Fibroblast of villous mesenchyme (primary cell): ENCODE measurements at regions not wholly inside any gene's neighbourhood (a gene's known extent, or its start where the extent isn't known, plus 50 kb on each side); places are given as distances from the start of the nearest gene placed in this dataset.

Source experiments
- DNase-seq: peaks from one replicate; pipeline ENCODE4 v3.0.0-alpha.2; 2010; ENCODE audit warnings: low read depth
- H3K4me3 ChIP-seq: 2 replicates; pipeline ENCODE4 v1.5.1; 2011; ENCODE audit warnings: low read depth, mild to moderate bottlenecking, low read length
- TF ChIP-seq, protein P1 (sequence below): IDR thresholded peaks from 2 replicates; pipeline ENCODE4 v1.5.1; 2012; ENCODE audit warnings: low read depth, mild to moderate bottlenecking, low read length; ENCODE audit not compliant: insufficient read depth

DNA sequence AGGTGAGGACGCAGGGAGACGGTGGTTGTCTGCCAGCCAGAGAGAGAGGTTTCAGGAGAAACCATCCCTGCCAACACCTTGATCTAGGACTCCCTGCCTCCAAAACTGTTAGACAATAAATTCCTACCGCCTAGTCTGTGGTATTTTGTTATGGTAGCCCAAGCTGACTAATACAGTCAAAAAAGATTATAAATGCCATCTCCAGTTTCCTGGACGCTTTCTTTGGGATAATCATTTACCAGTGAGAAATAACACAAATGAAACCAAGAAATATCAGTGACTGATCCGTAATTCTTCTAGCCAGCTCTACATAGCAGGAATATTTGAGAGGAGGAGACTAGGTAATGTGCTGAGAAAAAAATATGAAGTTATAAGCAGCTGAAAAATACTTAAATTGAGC, 707.8 kb upstream of the LMCD1 start:
- no peak for DNase-seq
- TF ChIP-seq, protein P1, sequence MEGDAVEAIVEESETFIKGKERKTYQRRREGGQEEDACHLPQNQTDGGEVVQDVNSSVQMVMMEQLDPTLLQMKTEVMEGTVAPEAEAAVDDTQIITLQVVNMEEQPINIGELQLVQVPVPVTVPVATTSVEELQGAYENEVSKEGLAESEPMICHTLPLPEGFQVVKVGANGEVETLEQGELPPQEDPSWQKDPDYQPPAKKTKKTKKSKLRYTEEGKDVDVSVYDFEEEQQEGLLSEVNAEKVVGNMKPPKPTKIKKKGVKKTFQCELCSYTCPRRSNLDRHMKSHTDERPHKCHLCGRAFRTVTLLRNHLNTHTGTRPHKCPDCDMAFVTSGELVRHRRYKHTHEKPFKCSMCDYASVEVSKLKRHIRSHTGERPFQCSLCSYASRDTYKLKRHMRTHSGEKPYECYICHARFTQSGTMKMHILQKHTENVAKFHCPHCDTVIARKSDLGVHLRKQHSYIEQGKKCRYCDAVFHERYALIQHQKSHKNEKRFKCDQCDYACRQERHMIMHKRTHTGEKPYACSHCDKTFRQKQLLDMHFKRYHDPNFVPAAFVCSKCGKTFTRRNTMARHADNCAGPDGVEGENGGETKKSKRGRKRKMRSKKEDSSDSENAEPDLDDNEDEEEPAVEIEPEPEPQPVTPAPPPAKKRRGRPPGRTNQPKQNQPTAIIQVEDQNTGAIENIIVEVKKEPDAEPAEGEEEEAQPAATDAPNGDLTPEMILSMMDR, result no peak
- H3K4me3 ChIP-seq, result no peak overlapping the region

DNA sequence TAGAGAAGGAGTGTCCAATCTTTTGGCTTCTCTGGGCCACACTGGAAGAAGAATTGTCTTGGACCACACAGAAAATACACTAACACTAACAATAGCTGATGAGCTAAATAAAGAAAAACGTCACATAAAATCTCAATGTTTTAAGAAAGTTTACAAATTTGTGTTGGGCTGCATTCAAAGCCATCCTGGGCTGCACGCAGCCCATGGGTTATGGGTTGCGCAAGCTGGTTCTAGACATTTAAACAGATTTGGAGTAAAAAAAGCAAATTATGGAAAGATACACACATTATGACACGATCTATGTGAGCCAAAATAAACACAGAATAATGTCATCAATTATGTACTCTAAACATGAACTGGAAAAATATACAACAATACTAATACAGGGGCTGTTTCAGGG, 703.3 kb upstream of the LMCD1 start:
- DNase-seq, result no peak
- H3K4me3 ChIP-seq, result no peak overlapping the region
- TF ChIP-seq, protein P1, result no peak

DNA sequence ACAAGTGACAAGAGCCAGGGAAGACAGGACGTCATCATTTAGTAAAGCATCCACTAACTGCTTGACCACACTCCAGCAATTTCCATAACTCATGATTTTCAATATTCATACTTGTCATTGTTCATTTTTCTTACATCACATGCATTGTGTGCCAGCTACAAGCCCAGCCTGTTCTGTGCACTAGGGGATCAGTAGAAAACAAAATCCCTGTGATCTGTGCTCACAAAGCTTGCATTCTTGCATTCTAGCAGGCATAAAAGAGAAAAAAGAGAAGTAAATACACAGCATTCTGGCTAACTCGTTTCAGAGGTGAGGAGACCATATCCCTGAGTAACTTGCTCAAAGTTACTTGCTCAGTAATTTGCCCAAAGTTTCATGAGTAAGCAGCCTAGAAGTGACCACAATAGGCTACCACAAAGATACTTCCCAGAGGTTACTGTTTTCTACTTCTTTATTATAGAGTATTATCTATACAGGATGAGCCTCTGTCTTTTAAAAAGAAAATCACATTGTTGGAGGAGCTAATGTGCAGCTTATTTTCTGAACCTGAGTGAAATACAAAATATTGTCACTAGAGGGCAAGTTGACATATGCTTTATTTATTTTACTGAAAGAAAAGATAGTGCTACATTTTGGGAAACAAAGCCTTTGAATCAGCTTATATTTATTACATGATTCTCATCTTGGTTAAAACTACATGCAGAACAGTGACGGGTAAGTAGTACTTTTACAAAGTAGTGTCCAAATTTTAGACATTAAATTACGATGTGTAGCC, 701.4 kb upstream of the LMCD1 start:
- TF ChIP-seq, protein P1, result no peak
- no peak for DNase-seq
- no peak overlapping the region for H3K4me3 ChIP-seq

DNA sequence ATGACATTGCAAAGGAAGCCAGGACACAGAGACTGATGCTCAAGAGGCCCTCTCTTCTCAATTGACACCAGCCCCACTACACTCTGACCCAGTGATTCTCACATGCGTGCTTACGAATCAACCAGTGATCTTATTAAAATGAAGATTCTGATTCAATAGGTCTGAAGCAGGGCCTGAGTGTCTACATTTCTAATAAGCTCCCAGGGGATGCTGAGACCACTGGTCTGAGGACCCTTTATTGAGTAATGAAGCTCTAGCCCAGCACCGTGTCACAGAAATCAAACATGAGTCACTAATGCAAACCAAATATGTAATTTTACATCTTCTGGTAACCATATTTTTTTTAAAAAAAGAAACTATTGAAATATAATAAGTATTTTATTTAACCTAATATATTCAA, 689.1 kb upstream of the LMCD1 start:
- no peak for DNase-seq
- TF ChIP-seq, protein P1, result no peak
- no peak overlapping the region for H3K4me3 ChIP-seq

DNA sequence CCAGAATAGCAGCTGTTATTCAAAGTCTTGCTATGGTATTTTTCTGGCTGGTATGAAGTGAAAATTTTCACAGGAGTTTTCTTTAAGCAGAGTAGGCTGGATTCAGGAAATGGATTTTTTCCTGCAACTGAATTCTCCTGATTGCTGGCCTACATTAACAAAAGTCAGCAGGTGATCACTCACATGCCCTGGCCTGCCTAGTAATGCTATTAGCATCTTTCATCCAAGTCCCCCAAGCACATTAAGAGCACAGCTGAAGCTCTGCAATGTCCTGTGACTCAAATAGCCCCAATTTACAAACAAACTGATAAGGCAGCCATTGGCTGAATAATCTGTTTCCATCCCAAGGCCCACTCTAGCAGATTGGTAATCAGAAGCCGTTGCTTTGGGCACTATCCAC, 688.3 kb upstream of the LMCD1 start:
- TF ChIP-seq, protein P1, result no peak
- no peak for DNase-seq
- no peak overlapping the region for H3K4me3 ChIP-seq

DNA sequence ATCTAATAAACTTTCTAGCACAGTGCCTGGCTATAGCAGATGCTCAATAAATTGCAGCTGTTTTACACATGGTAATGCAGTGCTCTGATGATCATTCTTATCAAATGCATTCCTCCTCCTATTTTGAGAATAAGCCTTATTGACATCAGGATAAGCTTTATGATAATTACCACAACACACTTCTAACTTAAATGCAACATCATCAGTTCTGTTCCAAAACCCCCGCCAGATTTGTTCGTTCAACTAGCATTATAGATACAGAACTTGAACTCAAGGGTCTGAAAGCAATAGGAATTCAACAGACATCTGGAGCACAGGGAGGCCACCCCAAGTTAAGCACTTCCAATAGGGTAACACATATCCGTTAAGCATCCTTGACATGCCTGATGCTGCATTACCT, 684.4 kb upstream of the LMCD1 start:
- TF ChIP-seq, protein P1, result no peak
- no peak for DNase-seq

DNA sequence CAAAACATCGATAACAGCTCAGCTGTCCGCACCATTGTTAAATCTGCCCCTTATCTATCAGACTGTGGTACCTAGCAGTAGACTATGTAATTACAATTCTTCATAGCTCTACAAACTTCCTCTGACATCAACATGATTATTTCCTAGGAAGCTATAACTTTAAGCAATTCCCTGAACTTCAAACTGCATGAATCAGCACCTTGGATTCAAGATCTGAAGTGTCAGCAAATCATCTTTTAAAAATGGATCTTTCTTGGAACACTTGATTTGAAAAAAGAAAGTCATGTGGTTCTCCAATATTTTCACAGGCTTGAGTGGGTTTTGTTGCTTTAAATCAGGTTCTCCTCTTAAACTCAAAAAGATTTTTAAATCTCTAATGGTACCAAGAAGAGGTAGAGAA, 680.7 kb upstream of the LMCD1 start:
- TF ChIP-seq, protein P1, result no peak
- DNase-seq, result no peak
- no peak overlapping the region for H3K4me3 ChIP-seq

More for the DNA sequence above, 684.4 kb upstream of the LMCD1 start:
- H3K4me3 ChIP-seq, result no peak overlapping the region
